ENCODE measurements at regions not wholly inside any gene's neighbourhood (a gene's known extent, or its start where the extent isn't known, plus 50 kb on each side); places are given as distances from the start of the nearest gene placed in this dataset.

- no peak for DNase-seq (ENCODE audit: low spot score)
These were observed 117.8 kb downstream of the FOXA2 start for GRCh38 chr20:22466447-22467171.

GRCh38 chr20:22465622-22466446 lies 118.5 kb downstream of the FOXA2 start:
- no peak for DNase-seq (ENCODE audit: low spot score)

- DNase-seq (ENCODE audit: low spot score): no peak
These were observed 119.9 kb downstream of the FOXA2 start for GRCh38 chr20:22464312-22465003.

- no peak for DNase-seq (ENCODE audit: low spot score)
These were observed 121.1 kb downstream of the FOXA2 start for GRCh38 chr20:22462975-22463914.

GRCh38 chr20:22460803-22461202 lies 123.6 kb downstream of the FOXA2 start:
- DNase-seq (ENCODE audit: low spot score): no peak

GRCh38 chr20:22460231-22460630 lies 124.1 kb downstream of the FOXA2 start:
- DNase-seq (ENCODE audit: low spot score): no peak

GRCh38 chr20:22459754-22460153 lies 124.6 kb downstream of the FOXA2 start:
- DNase-seq (ENCODE audit: low spot score): no peak

- no peak for DNase-seq (ENCODE audit: low spot score)
These were observed 128.3 kb downstream of the FOXA2 start for GRCh38 chr20:22456109-22456508.

- DNase-seq (ENCODE audit: low spot score): no peak
These were observed 129.1 kb downstream of the FOXA2 start for GRCh38 chr20:22455259-22455658.

GRCh38 chr20:22453244-22454080 lies 130.9 kb downstream of the FOXA2 start:
- DNase-seq (ENCODE audit: low spot score): no peak

GRCh38 chr20:22452442-22453011 lies 131.8 kb downstream of the FOXA2 start:
- DNase-seq (ENCODE audit: low spot score): no peak

GRCh38 chr20:22450537-22450936 lies 133.8 kb downstream of the FOXA2 start:
- DNase-seq (ENCODE audit: low spot score): no peak

GRCh38 chr20:22449188-22449973 lies 135.0 kb downstream of the FOXA2 start:
- no peak for DNase-seq (ENCODE audit: low spot score)

- DNase-seq (ENCODE audit: low spot score): no peak
These were observed 137.0 kb downstream of the FOXA2 start for GRCh38 chr20:22447447-22447778.

- DNase-seq (ENCODE audit: low spot score): no peak
These were observed 137.5 kb downstream of the FOXA2 start for GRCh38 chr20:22446613-22447446.

GRCh38 chr20:22442318-22442717 lies 142.1 kb downstream of the FOXA2 start:
- DNase-seq (ENCODE audit: low spot score): no peak

GRCh38 chr20:22438926-22439325 lies 145.4 kb downstream of the FOXA2 start:
- DNase-seq (ENCODE audit: low spot score): no peak

GRCh38 chr20:22438346-22438745 lies 146.0 kb downstream of the FOXA2 start:
- no peak for DNase-seq (ENCODE audit: low spot score)

- DNase-seq (ENCODE audit: low spot score): no peak
These were observed 147.0 kb downstream of the FOXA2 start for GRCh38 chr20:22437354-22437753.

All from ecto neural progenitor cell (in vitro differentiated cells).